ENCODE measurements at regions not wholly inside any gene's neighbourhood (a gene's known extent, or its start where the extent isn't known, plus 50 kb on each side); places are given as distances from the start of the nearest gene placed in this dataset.

DNA sequence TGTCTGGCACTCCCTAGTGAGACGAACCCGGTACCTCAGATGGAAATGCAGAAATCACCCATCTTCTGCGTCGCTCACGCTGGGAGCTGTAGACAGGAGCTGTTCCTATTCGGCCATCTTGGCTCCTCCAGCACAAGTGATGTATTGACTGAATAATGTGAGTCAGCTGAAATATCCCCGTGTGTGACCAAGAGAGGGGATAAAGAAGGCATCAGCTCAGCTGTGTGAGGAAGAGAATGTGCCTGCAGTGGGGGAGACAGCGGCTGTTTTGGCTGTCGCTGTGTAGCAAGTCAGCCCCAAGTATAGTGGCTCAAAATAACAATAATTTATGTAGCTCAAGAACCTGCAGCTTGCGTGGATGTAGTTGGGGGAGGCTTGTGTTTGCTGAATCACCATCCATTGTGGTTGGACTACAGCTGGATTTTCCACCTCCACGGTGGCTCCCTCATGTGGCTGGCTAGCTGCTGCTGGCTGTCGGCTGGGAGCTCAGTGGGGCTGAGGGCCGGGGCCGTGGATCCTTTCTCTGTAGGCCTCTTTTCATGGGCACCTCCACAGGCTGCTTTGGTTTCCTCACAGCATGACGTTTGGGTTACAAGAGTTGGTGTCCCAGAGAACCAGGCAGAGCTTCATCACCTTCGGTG lies 434.5 kb downstream of the CCSER2 start:
- in situ Hi-C loops (cut with MboI; ENCODE audit: low pct_unique_long_range_greater_than_20kb, low sequenced_read_pairs), result no loop called here
- DNase-seq, result no peak

DNA sequence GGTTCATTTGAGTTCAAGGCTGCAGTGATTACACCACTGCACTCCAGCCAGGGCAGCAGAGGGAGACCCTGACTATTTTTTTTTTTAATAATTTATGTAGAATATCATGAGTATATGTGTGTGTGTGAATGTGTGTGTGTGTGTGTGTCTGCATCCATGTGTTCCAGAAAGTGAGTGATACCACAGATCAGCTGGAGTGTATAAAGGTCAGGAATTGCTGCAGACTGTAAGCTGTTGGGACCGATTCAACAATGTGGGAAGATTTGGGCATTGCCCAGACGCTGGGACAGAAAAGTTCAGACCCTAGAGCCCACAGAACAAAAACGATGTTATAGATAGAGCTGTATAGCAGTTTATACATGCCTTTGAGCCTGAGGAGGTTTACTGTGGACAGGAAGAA lies 435.6 kb downstream of the CCSER2 start:
- in situ Hi-C loops (cut with MboI; ENCODE audit: low pct_unique_long_range_greater_than_20kb, low sequenced_read_pairs), result no loop called here
- DNase-seq, result no peak

DNA sequence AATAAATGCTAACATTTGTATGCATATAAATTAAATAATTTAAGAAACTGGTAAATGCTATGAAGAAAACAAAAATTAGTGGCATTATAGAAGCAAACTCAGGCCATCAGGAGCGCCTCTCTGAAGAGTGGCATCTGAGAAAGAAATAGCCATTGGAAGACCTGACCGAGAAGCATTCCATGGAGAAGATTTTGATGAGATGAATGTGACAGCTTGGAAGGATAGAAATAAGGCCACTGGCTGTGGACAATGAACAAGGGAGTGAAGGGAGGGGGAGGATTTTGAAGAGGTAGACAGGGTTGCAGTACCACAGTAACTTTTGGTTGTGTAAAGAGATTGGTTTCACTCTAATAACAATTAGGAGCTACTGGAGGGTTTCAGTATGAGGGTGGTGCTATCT lies 436.7 kb downstream of the CCSER2 start:
- in situ Hi-C loops (cut with MboI; ENCODE audit: low pct_unique_long_range_greater_than_20kb, low sequenced_read_pairs), result no loop called here
- DNase-seq, result no peak

DNA sequence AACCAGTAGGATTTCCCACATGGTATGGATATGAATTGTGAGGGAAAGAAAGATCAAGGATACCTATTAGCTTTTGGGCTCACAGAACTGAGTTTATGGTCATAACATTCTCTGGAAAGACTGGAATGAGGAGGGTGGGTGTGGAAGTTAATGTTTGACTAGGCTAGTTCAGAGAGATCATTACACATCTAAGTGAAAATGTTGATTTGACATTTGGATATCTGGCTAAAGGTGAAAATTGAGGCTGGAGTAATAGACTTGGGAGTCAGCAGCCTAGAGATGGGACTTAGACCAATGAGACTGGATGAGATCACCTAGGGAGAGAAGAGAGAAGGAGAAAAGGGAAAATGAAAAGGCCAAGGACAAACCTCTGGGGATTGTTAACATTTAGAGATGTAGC lies 437.3 kb downstream of the CCSER2 start:
- DNase-seq, result no peak
- in situ Hi-C loops (cut with MboI; ENCODE audit: low pct_unique_long_range_greater_than_20kb, low sequenced_read_pairs), result no loop called here

DNA sequence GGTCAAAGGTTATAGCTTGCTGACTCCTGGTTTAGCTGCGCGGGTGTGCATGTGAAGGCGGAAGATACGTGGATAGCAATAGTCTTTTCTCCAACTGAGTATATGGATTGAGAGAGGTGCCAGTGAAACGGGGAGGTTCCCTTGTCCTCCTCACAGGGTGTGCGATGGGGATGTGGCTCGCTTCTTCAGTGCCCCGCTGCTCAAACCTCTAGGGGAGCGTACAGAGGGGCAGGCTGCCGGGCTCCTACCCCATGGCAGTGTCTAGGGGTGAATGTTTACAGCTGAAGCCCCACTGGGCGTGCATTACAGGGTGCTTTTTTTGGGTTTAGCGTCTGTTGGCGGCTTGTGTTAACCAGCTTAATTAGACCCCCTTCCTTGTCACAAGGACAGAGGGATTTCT lies 438.5 kb downstream of the CCSER2 start:
- DNase-seq, result no peak
- in situ Hi-C loops (cut with MboI; ENCODE audit: low pct_unique_long_range_greater_than_20kb, low sequenced_read_pairs), result no loop called here

DNA sequence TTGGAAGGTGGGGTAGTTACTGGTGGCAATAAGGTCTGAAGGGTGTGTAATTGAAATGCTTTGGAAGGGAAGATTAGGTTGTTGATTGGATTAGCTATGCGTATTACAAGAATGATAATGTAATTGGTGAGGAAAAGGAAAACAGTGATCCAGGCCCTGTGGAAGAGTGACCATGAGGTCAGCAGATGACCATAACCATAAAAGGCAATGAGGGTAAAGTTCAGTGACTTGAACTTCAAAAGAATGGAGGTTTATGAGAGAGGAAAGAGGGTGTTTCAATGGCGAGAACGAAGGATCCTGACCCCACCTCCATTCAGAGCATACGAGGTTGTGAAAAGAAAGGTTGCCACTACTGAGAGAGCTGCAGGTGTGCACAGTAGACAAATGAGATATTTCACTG lies 439.7 kb downstream of the CCSER2 start:
- in situ Hi-C loops (cut with MboI; ENCODE audit: low pct_unique_long_range_greater_than_20kb, low sequenced_read_pairs), result no loop called here

DNA sequence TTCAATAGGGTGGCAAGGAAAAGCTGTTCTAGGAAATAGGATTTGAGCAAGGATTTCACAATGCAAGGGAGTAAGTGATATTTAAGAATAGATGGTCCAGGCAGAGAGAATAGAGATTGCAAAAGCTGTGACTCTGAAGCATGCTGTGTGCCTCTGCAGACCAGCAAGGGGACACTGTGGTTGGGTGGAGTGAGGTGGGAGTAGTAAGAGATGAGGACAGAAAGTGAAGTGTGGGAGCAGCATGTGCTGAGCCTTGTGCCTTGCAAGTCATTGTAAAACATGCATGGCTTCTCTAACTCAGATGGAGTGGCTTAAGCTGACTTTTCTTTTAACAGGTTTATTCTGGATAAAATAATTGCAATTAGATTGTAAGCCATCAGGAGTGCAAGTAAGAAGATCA lies 442.4 kb downstream of the CCSER2 start:
- in situ Hi-C loops (cut with MboI; ENCODE audit: low pct_unique_long_range_greater_than_20kb, low sequenced_read_pairs), result no loop called here

More for the DNA sequence above, 439.7 kb downstream of the CCSER2 start:
- no peak for DNase-seq

DNA sequence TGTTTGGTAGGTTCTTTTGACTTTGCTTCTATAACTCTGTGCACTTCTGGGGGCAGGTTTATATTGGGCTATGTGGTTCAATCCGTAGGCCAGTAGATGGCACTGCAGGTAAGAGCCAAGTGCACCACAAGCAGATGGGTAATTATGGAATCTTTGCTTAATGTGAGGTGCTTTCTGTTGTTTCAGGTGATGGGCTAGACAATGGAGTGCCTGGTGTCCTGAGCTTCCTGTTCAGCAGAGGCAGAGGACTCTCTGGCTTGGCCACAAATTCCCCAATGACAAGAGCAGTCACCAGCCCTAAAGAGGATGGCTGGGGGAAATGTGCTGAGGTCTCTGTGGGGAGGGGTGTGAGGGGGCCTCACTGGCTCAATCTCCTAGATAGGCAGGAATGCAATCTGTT lies 455.0 kb downstream of the CCSER2 start:
- in situ Hi-C loops (cut with MboI; ENCODE audit: low pct_unique_long_range_greater_than_20kb, low sequenced_read_pairs), result no loop called here
- peak; percentile 40 for DNase-seq

More for the DNA sequence above, 442.4 kb downstream of the CCSER2 start:
- no peak for DNase-seq

DNA sequence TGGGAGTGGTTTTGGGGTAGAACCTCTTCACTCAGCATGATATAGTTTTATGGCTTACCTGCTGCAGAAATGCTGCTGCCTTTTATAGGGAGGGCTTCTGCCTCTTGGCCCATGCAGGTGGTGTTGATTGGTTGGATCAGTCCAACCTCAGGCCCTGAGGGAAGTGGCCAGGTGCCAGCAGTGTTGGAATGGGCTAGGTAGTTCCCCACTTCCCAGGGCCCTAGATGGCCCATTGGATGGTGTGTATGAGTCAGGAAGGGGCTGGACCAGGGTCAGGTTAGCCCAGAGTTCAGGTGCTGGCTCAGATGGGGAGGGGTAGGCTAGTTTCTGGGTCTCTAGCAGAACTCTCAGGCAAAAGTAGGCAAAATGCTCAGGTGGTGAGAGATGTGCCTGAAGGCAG lies 455.5 kb downstream of the CCSER2 start:
- no peak for DNase-seq
- in situ Hi-C loops (cut with MboI; ENCODE audit: low pct_unique_long_range_greater_than_20kb, low sequenced_read_pairs), result no loop called here

DNA sequence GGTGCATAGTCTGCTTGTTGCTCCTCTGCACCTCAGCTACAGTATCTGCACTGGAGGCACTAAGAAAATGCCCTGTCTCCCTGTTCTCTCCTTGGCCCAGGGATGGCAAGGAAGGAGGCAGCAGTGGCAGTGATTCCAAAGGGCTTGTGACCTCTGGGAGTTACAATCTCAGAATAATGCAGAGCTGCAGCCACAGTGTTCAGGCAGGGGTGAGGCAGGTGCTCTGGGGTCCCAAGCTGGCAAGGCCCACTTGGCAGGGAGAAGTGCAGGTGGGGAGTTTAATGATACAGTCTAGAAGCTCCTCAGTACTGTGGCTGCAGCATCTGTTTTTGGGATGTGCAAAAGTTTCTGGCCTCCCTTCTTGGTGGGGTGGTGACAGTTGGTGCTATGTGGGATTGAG lies 456.4 kb downstream of the CCSER2 start:
- in situ Hi-C loops (cut with MboI; ENCODE audit: low pct_unique_long_range_greater_than_20kb, low sequenced_read_pairs), result no loop called here
- no peak for DNase-seq

DNA sequence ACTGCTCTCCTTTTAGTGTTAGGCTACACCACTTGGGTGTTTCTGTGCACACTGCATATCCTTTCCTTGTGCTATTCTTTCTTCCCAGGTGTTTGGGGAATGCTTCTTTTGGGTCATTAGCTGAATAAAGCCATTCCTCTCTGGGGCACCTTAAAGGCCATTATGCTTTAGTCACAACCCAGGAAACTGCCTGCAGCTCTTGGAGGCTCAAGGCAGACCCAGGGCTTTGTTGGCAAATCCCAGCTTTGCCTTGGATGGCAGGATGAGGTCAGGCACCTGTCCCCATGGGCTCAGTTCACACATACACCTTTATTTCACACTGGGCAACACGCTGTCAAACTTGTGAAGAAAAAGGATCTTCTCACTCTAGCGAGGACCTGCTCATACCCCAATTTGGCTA lies 460.6 kb downstream of the CCSER2 start:
- in situ Hi-C loops (cut with MboI; ENCODE audit: low pct_unique_long_range_greater_than_20kb, low sequenced_read_pairs), result no loop called here

DNA sequence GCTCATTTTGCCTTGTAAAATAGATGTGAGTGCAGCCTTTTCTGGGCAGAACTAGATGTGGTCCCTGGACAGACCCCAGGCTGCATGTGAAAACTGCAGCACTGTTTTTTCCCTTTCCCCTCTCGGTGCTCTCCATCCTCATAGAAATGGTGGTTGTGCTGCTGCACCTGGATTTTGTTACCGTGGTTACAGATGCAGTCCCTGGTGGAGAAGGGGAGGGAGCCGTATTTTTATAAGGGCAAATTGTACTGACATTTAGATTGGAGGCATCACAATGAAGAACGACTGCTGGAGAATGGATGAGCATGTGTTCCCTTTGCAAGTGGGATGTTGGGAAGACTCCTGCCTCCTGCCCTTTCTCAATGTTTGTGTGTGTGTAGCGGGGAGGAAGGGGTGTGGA lies 469.9 kb downstream of the CCSER2 start:
- in situ Hi-C loops (cut with MboI; ENCODE audit: low pct_unique_long_range_greater_than_20kb, low sequenced_read_pairs), result no loop called here
- no peak for DNase-seq

More for the DNA sequence above, 460.6 kb downstream of the CCSER2 start:
- DNase-seq, result no peak

DNA sequence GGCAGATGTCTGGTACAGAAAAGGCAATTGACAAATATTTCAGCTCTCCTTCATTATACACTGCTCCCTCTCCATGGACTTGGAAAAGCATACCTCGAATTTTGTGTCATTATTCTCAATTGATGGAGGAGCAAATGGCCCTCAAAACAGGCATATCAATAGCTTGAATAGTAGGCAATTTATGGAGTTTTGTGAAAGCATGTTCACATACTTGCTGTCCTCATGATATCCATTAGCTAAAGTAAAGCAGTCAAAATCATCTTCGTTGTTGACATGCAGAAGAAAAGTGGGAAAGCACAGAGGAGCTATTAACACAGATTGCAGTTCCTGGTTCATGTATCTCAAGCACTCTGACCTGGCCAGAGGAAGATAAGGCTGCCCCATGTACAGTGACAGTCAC lies 472.8 kb downstream of the CCSER2 start:
- DNase-seq, result no peak
- in situ Hi-C loops (cut with MboI; ENCODE audit: low pct_unique_long_range_greater_than_20kb, low sequenced_read_pairs), result no loop called here

DNA sequence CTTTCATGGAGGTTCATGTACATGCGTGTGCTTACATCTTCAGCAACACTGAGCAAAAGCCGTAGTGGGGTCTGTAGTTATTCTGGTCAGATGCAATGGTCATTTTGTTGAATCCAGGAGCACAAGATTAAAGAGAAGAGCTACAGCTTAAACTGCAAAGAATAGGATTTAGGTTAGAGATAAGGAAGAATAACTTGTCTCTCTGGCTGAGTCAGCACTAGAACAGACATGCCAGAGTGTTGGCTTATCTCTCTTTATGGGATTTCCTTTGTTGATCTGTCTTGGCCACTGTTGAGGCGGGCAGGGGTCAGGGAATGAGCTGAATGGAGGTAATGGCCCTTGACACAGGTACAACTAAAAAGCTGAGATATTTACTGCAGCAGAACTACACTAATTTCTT lies 473.5 kb downstream of the CCSER2 start:
- in situ Hi-C loops (cut with MboI; ENCODE audit: low pct_unique_long_range_greater_than_20kb, low sequenced_read_pairs), result no loop called here
- DNase-seq, result no peak

DNA sequence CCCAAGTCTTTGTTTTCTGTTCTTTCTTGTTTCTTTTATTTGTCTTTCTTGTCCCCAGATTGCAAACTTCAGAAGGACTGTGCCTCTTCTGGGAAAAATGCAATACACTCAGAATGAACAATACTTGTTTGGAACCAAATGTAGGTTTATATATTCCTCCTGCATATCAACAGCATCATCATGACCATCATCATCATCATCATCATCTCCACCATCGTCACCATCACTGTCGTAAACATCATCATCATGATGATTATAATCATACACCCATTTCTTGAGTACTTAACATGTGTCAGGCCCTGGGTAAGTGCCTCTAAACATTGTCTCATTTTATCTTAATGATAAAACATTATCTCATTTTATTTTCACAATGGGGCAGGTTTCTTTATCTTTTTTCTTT lies 476.8 kb downstream of the CCSER2 start:
- no peak for DNase-seq
- in situ Hi-C loops (cut with MboI; ENCODE audit: low pct_unique_long_range_greater_than_20kb, low sequenced_read_pairs), result no loop called here

DNA sequence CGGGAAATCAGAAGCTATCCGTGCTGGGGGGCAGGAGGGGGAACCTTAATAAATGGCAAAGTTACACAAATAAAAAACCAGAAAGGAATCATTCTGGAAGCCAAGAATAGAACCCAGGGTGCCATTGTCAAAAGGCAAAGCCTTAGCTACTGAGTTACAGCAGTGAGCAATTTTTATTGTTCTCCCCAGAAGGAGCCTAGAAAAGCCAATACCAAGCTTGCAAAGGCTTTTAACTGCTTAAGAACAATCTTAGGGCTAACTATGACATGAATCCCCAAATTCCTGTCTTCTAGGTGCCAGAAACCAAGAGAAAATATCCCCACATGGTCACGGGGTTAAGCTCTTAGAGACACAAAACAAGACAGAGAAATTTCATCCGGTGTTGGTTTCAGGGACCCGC lies 482.7 kb downstream of the CCSER2 start:
- DNase-seq, result no peak
- in situ Hi-C loops (cut with MboI; ENCODE audit: low pct_unique_long_range_greater_than_20kb, low sequenced_read_pairs), result no loop called here

DNA sequence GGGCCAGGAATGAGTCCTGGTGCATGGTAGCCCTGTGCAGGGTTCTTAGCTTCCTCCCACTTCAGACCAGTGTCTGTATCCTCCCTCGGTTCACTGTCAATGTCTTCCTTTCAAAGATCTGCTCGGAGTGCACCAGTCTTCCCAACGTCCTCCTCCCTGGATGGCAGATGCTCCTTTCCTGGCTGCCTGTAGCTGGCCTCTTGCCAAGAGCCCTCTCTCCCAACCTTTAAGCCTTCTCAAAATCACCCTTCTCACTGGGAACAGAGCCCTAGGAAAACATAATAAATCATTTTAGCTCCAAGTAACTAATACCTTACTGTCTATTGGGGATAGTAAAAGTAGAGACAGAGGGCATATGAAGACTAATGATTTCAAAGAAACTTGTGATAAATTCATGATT lies 490.6 kb downstream of the CCSER2 start:
- no peak for DNase-seq
- in situ Hi-C loops (cut with MboI; ENCODE audit: low pct_unique_long_range_greater_than_20kb, low sequenced_read_pairs), result no loop called here

DNA sequence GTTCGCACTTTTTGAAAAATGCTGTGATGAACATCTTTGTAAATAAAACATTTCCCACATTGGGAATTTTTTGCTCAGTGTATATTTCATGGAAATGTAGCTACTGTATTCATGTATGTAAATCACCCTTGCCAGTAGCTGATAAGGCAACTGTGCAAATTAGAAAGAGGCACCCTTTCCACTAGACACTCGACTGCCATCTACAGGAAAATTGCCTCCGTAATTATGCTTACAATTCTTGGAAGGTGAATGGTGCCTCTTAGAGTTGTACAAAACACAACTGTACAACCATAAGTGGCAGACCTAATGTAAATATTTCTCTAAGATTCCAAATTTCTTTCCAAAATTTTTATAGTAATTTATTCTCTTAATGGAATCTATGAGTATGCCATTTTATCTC lies 491.7 kb downstream of the CCSER2 start:
- in situ Hi-C loops (cut with MboI; ENCODE audit: low pct_unique_long_range_greater_than_20kb, low sequenced_read_pairs), result no loop called here
- DNase-seq, result peak; percentile 12

DNA sequence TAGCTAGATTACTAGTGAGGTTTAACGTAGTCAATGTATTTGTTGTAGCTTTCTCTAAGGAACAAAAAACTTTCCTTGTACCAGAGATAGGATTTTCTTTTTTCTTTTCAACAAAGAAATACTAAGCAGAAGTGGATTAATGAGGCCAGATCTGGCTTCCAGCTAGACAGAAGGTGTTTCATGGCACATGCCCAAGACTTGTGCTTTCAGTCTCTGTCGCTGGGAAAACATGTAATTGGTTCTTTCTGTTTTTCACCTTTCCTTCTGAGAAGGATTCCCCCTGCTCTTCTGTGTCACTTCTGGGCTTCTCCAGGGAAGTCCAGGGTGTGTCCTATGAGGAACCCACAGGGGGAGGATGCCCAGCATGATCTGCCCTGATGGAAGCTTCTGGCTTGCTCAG lies 492.2 kb downstream of the CCSER2 start:
- no peak for DNase-seq
- in situ Hi-C loops (cut with MboI; ENCODE audit: low pct_unique_long_range_greater_than_20kb, low sequenced_read_pairs), result no loop called here

DNA sequence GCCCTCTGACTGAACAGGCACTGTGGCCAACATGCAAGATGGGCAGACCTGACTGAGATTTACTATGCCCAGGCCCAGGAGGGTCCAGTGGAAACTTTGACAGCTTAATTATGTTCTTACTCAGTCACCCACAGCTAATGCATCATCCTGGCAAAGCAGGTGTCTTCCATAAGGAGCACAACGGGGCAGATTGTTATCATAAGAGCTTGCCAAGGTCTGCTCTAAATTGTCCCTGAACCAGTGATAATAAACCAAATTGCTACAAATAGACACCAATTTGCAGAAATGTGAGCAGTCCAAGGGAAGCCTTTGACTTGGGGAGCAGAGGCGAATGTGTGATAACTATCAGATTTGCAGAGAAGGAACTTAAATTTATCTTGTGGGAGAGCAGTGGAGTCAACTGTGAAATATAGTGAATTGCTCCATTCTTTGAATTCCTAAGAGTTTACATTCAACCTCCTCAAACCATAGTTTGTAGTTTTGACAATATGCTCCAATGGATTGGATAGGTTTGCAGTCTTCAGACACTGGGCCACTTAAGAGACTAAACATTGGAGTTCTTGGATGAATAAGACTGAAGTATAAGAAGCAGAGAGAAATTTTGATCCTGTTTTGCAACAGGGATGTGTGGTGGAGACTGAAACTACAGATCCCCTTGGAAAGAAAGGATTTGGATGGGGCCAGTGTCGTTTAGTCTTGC lies 494.7 kb downstream of the CCSER2 start:
- no peak for DNase-seq
- in situ Hi-C loops (cut with MboI; ENCODE audit: low pct_unique_long_range_greater_than_20kb, low sequenced_read_pairs), result no loop called here

DNA sequence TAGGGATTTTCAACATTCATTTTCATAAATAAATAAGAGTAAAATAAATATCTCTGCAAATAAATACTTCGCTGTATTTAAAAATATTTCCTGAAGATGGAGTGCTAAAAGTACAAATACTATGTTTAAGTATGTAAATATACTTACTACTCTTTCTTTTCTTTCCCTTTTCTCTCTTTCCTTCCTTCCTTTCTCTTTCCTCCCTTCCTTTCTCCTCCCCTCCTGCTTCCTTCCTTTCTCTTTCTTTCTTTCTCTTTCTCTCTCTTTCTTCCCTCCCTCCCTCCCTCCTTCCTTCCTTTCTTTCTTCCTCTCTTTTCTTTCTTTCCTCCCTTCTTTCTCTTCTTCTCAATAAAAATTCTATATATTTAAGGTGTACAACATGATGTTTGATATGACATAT lies 496.1 kb downstream of the CCSER2 start:
- in situ Hi-C loops (cut with MboI; ENCODE audit: low pct_unique_long_range_greater_than_20kb, low sequenced_read_pairs), result no loop called here
- no peak for DNase-seq
